OCI-LY3 (cell line): ENCODE measurements at regions not wholly inside any gene's neighbourhood (a gene's known extent, or its start where the extent isn't known, plus 50 kb on each side); places are given as distances from the start of the nearest gene placed in this dataset.

ENCODE experiments used
- EZH2phosphoT487 ChIP-seq: fragments of 200-600 bp; shearing (Covaris generic); IDR thresholded peaks from 2 replicates; pipeline ENCODE4 v1.6.1; 2018; ENCODE audit warnings: antibody characterized with exemption, mixed run types, low read depth
- TF ChIP-seq, protein P1 (sequence below): fragments of 200-600, 300-600 bp; sonication (generic); IDR thresholded peaks from 2 replicates; pipeline ENCODE4 v1.5.1; 2014; ENCODE audit warnings: antibody characterized with exemption, low read length, low read depth

DNA sequence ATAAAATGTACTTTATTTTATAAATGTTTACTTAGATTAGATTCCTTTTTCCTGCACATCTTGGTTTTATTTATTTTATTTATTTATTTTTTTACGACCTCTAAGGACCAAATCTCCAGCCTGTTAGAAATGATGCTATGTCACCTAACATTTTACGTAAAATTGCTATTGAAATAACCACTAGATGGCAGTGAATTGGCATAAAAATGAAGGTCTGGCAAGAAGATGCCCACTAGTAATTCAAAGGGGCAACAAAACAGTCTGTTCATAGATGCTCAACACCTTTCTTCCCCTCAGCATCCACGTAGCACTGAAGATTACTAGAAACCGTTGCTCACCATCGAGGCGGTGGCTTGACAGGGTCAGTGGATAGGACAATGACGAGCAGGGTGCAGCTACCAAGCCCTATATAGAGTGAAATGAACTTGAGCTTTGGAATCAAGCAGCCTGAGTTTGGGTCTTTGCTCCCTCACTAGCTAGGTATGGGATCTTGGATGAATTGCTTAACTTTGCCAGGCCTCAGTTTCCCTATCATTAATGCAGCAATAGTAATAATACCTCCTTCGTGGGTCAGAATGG lies 128.7 kb upstream of the L3MBTL4 start:
- TF ChIP-seq, protein P1, sequence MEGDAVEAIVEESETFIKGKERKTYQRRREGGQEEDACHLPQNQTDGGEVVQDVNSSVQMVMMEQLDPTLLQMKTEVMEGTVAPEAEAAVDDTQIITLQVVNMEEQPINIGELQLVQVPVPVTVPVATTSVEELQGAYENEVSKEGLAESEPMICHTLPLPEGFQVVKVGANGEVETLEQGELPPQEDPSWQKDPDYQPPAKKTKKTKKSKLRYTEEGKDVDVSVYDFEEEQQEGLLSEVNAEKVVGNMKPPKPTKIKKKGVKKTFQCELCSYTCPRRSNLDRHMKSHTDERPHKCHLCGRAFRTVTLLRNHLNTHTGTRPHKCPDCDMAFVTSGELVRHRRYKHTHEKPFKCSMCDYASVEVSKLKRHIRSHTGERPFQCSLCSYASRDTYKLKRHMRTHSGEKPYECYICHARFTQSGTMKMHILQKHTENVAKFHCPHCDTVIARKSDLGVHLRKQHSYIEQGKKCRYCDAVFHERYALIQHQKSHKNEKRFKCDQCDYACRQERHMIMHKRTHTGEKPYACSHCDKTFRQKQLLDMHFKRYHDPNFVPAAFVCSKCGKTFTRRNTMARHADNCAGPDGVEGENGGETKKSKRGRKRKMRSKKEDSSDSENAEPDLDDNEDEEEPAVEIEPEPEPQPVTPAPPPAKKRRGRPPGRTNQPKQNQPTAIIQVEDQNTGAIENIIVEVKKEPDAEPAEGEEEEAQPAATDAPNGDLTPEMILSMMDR = peak; percentile 64
- TF ChIP-seq EZH2phosphoT487 = no peak
